ENCODE measurements at regions not wholly inside any gene's neighbourhood (a gene's known extent, or its start where the extent isn't known, plus 50 kb on each side); places are given as distances from the start of the nearest gene placed in this dataset.

GRCh38 chr1:29441916-29442668, 205.8 kb downstream of the PTPRU start:
- no peak for DNase-seq

DNA sequence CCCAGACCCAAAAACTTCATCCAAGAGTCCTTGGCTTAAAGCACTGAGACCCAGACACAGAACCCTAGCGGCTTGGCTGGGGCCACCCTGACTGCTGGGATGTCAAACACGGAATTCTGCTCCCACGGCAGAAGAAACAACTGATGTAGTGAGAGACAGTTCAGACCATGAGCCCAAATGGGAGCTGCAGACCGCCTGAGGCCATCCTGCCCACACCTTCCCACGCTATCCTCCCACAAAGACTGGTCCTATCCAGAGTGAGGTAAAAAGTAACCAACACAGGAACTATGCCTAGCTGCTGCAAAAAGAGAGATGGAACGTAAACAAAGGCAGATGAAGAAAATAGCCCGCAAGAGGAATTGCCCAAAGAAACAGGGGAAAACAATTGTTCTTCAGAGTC, 203.3 kb downstream of the PTPRU start:
- DNase-seq = no peak

GRCh38 chr1:29438991-29439390, 202.7 kb downstream of the PTPRU start:
- no peak for DNase-seq

DNA sequence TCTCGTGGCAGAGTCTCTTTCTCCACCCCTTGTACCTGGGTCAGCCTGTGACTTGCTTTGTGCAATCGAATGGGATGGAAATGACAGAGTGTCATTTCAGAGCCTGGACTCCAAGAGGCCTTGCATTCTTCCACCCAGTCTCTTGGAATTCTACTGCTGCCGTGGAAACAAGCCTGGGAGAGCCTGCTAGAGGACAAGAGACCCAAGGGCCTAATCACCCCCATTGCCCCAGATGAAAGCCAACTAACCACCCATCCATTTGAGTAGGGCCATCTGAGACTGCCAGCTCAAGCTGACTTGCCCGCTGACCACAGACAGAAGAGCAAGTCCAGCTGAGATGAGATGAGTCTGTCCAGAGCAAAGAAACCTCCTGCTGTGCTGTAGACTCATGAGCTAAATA, 201.6 kb downstream of the PTPRU start:
- no peak for DNase-seq

DNA sequence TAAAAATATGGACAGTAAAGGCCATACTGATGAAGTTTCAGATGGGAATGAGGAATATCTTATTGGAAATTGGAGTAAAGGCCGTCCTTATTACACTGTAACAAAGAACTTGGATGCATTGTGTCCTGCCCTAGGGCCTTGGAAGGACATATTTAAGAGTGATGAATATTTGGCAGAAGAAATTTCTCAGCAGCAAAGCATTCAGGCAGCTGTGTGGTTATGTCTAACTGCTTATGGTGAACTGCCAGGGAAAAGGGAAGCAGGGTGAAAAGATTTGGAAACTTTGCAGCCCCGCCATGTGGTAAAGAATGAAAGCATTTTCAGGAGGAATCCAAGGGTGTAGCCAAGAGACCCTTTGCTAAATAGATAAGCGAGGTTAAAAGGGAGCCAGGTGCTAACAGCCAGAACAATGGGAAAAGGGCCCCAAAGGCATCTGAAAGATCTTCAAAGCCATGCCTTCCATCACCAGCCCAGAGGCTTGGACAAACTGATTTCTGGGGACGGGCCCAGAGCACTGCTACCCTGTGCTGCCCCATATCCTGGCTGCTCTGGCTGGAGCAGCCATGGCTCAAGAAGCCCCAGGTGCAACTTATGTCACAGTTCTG, 200.0 kb downstream of the PTPRU start:
- no peak for DNase-seq

GRCh38 chr1:29433830-29434229, 197.5 kb downstream of the PTPRU start:
- DNase-seq = no peak

- no peak for DNase-seq
Observed at GRCh38 chr1:29431138-29431537, 194.8 kb downstream of the PTPRU start.

DNA sequence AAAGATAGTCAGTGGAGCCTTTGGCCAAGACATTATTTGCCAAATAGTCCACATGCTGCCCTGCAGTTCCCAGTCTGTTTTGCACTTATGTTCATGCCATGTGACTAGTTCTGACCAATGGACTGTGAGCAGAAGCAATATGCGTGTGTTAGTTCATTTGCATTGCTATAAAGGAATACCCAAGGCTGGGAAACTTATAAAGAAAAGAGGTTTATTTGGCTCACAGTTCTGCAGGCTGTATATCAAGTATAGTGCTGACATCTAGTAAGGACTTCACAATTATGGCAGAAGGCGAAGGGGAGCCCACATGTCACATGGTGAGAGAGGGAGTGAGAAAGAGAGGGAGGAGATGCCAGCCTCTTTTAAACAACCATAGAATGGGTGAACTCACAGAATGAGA, 193.3 kb downstream of the PTPRU start:
- no peak for DNase-seq

GRCh38 chr1:29428997-29429396, 192.7 kb downstream of the PTPRU start:
- DNase-seq = no peak

DNA sequence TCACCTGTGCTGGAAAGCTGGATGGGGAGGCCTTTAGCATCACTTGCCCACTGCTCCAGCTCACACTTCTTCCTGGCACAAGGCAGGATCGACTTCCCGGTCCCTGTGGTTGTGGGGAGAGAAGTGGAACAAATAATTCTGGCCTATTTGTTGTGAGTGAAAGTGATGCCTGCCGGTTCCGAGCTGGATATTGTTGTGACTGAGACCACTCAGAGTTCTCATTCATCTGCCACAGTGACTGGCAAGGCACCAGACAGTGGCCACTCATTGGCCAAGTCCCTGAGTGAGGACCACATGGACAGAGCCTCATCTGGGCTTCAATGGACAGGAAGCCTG, 191.9 kb downstream of the PTPRU start:
- DNase-seq = no peak

DNA sequence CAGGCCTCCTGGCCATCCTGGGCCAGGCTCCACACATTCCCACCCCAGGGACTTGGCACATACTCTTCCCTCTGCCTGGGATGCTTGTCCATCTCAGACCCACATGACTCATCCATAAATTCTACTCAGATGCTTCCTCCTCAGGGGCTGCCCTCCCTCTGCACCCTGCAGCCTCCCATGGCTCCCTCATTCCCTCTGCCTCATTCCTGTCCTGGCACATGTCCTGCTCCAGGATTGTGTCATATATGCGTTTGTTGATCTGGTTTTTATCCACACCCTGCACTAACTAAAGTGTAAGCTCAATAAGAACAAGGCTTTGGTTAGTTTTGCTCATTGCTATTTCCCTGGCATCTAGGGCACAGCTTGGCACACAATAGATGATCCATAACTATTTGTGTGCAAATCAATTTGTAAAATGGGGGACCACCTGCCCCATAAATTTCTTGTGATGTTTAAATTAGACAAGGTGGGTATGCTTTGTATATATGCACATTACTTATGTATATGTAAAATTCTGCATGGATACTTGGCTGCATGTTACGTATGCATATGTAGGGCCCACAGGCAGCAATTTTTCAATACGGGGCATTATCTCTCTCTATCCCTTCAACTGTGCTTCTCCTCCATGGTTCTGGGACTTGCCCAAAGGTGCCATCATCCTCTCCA, 191.4 kb downstream of the PTPRU start:
- no peak for DNase-seq

GRCh38 chr1:29426701-29427279, 190.5 kb downstream of the PTPRU start:
- DNase-seq = no peak

GRCh38 chr1:29425631-29426030, 189.3 kb downstream of the PTPRU start:
- no peak for DNase-seq

GRCh38 chr1:29424266-29424665, 187.9 kb downstream of the PTPRU start:
- no peak for DNase-seq

GRCh38 chr1:29420202-29420601, 183.9 kb downstream of the PTPRU start:
- no peak for DNase-seq

- no peak for DNase-seq
Observed at GRCh38 chr1:29417971-29418370, 181.6 kb downstream of the PTPRU start.

DNA sequence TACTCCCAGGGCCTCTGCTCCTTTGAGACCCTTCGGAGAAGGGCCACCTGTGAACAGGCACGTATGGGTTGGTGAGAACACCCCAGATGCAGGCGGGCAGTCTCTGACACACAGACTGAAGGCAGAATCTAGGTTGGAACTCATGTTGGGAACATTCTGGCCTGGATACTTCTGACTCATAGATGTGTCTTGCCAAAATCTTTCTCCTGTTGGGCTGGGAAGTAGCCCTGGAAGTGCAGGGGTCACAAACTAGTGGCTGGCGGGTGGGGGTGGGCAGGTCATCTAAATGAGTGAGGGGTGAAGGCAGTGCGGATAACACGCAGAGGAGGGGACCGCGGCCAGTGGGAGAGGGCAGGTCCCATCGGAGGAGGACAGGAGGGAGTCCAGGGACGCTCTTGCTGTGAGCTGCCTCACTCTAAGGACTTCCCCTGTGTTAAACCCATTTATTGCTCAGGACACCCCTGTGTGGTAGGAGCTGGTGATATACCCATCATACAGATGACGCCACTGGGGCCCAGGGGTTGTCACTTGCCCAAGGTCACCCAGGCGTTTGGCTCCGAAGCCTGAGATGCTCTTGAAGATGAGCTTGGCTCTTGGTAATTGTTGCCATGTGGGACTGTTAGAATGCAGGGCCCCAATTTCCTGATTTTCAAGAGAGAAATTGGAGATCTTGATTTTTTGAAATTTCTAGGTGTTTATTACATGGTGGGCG, 181.0 kb downstream of the PTPRU start:
- DNase-seq = no peak

DNA sequence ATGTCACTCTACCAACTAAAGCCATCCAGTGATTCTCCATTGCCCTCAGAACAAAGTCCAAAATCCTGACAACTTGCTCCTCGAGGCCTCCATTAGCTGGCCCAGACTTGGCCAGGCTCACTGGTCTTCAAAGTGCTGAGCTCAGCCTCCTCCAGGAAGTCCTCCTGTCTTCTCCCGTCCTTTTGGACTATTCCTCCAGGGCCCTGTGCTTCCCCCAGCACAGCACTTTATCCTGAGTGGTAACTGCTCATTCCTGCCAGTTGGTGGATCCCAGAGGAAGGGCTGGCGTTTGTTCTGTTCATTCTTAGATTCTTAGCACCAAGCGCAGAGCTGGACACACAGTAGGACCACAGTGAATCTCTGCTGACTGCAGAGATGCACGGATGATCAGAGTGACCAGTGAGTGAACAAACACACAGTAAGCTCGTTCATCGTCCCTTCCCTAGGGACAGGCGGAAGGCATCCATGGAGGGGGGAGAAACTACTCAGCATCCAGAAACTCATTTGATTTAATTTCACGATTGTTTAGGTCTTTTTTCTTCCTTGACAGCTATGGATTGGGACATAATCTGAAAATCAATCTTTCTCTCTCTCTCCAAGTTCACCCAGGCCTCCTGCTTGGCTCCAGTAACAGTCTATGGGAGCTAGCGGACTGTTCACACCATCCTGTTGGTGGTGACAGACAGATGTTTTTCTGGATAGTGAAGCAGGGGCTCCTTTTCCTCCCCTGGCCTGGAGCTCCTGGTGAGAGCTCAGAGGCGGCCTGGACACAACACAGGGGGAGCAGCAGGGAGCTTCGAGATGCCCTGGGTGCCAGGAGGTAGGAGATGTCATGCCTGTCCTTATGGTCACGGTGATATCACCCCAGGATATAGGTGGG, 180.2 kb downstream of the PTPRU start:
- DNase-seq = no peak

DNA sequence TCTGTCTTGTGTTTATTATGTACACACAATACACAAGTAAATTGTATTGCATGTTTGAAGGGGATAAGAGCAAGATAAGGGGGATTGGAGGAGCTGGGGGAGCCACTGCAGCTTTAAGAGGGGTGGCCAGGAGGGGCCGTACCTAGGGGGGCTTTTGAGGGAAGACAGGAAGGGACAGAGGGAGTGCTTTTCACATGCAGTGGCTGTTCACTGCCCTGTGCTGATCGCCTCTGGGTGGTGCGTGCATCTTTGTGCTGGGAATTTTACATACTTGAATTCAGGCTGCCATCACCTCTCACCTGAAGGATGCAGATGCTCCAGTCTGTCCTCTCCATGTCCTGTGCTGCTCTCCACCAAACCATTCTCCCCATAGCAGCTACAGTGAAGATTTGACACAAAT, 179.5 kb downstream of the PTPRU start:
- DNase-seq = no peak

DNA sequence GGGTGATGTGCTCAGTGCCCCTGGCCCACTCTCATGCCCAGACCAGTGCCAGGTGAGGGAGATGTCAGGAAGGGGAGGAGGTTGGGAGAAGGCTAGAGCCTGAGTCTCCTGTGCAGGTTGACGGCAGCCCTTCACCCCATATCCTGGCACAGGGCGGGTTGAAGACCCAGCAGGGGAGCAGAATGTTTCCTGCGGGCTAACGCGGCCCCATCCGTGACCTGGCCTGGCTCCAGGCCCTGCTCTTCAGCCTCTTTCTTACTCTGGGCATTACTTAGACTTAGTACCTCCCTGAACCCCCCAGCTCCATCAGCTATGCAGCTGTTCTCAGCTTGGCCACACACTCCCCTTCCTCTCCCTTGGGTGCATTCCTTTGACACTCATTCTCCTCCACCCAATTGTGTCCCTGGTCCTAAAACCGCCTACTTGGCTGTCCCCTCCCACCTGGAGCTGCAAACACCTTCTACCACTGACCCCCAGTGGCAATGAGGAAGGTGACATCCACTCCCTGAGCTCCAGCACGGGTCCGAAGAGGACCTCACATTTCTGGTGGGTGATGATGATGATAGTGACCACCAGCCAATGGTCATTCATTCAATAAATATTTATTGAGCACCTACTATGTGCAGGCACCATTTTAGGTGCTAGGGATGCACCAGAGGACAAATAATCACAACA, 179.0 kb downstream of the PTPRU start:
- DNase-seq = no peak

- DNase-seq = no peak
Observed at GRCh38 chr1:29414086-29414485, 177.8 kb downstream of the PTPRU start.

DNA sequence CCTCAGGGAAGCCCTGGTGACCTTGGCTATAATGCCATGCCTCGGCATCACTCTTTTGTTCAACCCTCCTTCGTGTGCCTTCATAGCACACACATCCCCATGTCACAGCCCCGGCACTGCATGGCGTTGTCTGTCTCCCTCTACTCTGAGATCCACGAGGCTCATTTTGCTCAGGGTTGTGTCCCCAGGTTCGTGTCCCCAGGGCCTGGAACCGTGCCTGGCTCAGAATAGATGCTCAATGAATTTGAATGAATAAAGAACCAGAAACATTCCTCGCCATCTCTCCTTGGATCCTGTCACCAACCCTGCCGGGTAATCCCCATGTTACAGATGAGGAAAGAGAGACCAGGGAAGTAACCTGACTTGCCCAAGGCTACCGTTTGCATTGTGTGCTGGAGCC, 177.3 kb downstream of the PTPRU start:
- no peak for DNase-seq

Measured in hindlimb muscle (tissue), 1 donor.